ENCODE measurements at regions not wholly inside any gene's neighbourhood (a gene's known extent, or its start where the extent isn't known, plus 50 kb on each side); places are given as distances from the start of the nearest gene placed in this dataset.

DNA sequence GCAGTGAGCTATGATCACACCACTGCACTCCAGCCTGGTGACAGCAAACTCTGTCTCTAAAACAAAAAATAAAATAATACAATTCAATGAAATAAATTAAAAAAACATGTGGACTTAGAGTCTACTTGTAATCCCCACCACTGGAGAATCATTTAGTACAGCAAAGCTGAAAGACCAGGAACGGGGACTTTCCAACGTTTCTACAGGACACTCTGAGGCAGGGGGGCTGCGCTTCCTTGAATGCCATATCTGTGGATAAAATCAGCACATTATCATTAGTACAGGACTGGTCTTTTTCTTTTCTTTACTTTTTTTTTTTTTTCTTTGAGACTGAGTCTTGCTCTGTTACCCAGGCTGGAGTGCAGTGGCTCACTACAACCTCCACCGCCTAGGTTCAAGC, 124.8 kb downstream of the MXRA5 start:
- TF ChIP-seq POLR2AphosphoS5 (IDR thresholded peaks at IDR 0.05) (no peak), POLR2A (IDR thresholded peaks at IDR 0.05) (no peak)
- TF ChIP-seq, protein P1, sequence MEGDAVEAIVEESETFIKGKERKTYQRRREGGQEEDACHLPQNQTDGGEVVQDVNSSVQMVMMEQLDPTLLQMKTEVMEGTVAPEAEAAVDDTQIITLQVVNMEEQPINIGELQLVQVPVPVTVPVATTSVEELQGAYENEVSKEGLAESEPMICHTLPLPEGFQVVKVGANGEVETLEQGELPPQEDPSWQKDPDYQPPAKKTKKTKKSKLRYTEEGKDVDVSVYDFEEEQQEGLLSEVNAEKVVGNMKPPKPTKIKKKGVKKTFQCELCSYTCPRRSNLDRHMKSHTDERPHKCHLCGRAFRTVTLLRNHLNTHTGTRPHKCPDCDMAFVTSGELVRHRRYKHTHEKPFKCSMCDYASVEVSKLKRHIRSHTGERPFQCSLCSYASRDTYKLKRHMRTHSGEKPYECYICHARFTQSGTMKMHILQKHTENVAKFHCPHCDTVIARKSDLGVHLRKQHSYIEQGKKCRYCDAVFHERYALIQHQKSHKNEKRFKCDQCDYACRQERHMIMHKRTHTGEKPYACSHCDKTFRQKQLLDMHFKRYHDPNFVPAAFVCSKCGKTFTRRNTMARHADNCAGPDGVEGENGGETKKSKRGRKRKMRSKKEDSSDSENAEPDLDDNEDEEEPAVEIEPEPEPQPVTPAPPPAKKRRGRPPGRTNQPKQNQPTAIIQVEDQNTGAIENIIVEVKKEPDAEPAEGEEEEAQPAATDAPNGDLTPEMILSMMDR (IDR thresholded peaks at IDR 0.05) = no peak
- Histone ChIP-seq H3K4me1 (no peaks in the 10 kb centered on the region), H3K27ac (no peak overlapping the region), H3K4me3 (no peak overlapping the region), H3K27me3 (peaks cover 0 to 4% of the 10 kb centered on the region in 2 donors), H3K36me3 (no peaks in the 10 kb centered on the region), H3K9me3 (peaks cover 0 to 7% of the 10 kb centered on the region in 2 donors)
- intact Hi-C loops (cut with DNase I; ENCODE audit: low total_unique reads) = no loop called here
- no peak for DNase-seq (ENCODE audit: low spot score in 2 of 2)

DNA sequence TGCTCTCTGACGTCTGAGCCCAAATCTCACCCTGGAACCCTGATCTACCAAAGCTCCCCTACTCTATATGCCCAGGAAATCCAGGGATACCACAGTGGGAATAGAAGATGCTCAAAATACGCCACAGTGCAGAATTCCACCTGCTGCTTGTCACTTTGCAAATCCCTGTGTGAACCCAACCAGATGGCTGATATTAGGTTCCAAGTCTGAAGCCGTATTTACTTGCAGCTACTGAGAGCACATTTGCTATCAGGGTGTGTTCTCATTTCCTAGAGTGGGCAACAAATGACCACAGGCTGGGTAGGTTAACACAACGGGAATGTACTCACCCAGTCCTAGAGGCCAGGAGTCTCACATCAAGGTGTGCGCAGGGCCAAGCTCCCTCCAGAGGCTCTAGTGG, 126.8 kb downstream of the MXRA5 start:
- no peak overlapping the region for H3K27ac ChIP-seq
- H3K4me3 ChIP-seq = no peak overlapping the region
- no peaks in the 10 kb centered on the region for H3K4me1 ChIP-seq
- peaks cover 0 to 4% of the 10 kb centered on the region in 2 donors for H3K27me3 ChIP-seq
- intact Hi-C loops (cut with DNase I; ENCODE audit: low total_unique reads) = no loop called here
- H3K9me3 ChIP-seq = peaks cover 0 to 7% of the 10 kb centered on the region in 2 donors
- DNase-seq (ENCODE audit: low spot score in 2 of 2) = no peak
- TF ChIP-seq POLR2A (IDR thresholded peaks at IDR 0.05) = no peak
- no peak for TF ChIP-seq POLR2AphosphoS5 (IDR thresholded peaks at IDR 0.05)
- TF ChIP-seq, protein P1 (IDR thresholded peaks at IDR 0.05) = no peak
- no peaks in the 10 kb centered on the region for H3K36me3 ChIP-seq

DNA sequence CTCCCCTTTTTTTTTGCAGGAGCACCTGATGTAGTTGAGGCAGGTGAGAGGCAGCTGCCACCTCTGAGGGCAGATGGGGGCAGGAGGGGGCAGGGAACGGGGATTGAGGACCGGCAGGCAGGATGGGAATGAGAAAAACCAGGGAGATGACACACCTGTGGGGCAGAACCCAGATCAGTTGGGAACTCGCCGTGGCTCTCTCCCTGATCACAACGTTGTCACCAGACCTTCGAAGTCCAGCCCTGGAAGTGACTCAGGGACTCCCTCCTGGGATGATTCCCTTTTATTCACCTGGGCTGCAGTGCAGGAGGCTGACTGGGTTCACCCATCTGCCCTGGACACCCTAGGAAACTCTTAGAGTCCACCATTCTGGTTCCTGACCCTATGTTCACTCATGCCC, 127.2 kb downstream of the MXRA5 start:
- intact Hi-C loops (cut with DNase I; ENCODE audit: low total_unique reads) = no loop called here
- no peak for DNase-seq (ENCODE audit: low spot score in 2 of 2)
- H3K4me3 ChIP-seq = no peak overlapping the region
- TF ChIP-seq, protein P1 (IDR thresholded peaks at IDR 0.05) = no peak
- TF ChIP-seq POLR2AphosphoS5 (IDR thresholded peaks at IDR 0.05) (no peak), POLR2A (IDR thresholded peaks at IDR 0.05) (no peak)
- H3K9me3 ChIP-seq = peaks cover 0 to 7% of the 10 kb centered on the region in 2 donors
- no peaks in the 10 kb centered on the region for H3K36me3 ChIP-seq
- no peak overlapping the region for H3K27ac ChIP-seq
- peaks cover 0 to 4% of the 10 kb centered on the region in 2 donors for H3K27me3 ChIP-seq
- no peaks in the 10 kb centered on the region for H3K4me1 ChIP-seq

DNA sequence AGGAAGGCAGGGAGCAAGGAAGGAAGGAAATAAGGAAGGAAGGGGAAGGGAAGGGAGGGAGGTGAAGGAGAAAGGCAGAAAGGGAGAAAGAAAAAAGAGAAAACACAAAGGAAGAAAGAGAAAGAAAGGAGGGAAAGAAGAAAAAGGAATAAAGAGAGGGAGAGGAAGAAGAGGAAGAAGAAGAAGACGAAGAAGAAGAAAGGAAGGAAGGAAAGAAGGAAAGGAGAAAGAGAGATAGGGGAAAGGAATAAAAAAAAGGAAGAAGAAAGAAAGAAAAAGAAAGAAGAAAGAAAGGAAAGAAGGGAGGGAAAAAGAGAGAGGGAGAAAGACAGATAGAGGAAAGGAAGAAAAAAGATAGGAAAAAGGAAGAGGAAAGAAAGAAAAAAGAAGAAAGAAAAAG, 128.0 kb downstream of the MXRA5 start:
- no peak overlapping the region for H3K27ac ChIP-seq
- intact Hi-C loops (cut with DNase I; ENCODE audit: low total_unique reads) = no loop called here
- H3K4me1 ChIP-seq = no peaks in the 10 kb centered on the region
- TF ChIP-seq, protein P1 (IDR thresholded peaks at IDR 0.05) = no peak
- no peak for TF ChIP-seq POLR2A (IDR thresholded peaks at IDR 0.05)
- no peak for TF ChIP-seq POLR2AphosphoS5 (IDR thresholded peaks at IDR 0.05)
- H3K27me3 ChIP-seq = peaks cover 0 to 4% of the 10 kb centered on the region in 2 donors
- no peak overlapping the region for H3K4me3 ChIP-seq
- no peaks in the 10 kb centered on the region for H3K36me3 ChIP-seq
- no peak for DNase-seq (ENCODE audit: low spot score in 2 of 2)
- peaks cover 0 to 7% of the 10 kb centered on the region in 2 donors for H3K9me3 ChIP-seq

DNA sequence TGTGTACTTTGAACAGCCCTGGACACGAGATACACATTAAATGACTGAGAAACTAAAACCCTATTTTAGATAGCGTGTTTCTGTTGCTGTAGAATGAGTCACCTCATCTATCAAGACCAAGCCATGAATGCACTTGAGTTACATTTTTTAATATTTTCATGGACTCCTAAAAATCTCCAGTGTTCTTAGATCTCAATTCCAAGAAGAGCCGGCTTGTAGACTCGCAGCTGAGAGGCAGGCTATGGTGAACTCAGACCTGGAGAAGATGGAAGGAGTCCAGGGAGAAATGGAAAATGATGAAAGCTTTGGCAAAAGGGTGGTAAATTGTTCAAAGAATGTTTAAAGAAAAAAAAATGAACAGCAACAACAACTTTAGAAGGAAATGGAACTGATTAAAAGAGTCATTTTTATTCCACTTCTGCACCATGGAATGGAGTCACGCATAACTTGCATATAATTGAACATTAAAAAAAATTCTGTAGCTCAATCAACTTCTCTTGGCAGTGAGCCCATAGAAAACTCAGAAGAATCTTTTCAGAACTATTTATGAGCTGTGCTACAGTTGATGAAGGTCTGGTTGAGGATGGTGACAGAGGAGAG, 129.8 kb downstream of the MXRA5 start:
- no peak for DNase-seq (ENCODE audit: low spot score in 2 of 2)
- H3K36me3 ChIP-seq = no peaks in the 10 kb centered on the region
- H3K9me3 ChIP-seq = peaks cover 0 to 7% of the 10 kb centered on the region in 2 donors
- H3K27ac ChIP-seq = peak overlapping the region in 1 of 2 donors; percentile 25
- TF ChIP-seq POLR2AphosphoS5 (IDR thresholded peaks at IDR 0.05) (no peak), POLR2A (IDR thresholded peaks at IDR 0.05) (no peak)
- TF ChIP-seq, protein P1 (IDR thresholded peaks at IDR 0.05) = no peak
- no peak overlapping the region for H3K4me3 ChIP-seq
- intact Hi-C loops (cut with DNase I; ENCODE audit: low total_unique reads) = no loop called here
- H3K4me1 ChIP-seq = no peaks in the 10 kb centered on the region
- peaks cover 0 to 4% of the 10 kb centered on the region in 2 donors for H3K27me3 ChIP-seq
